ENCODE measurements at regions not wholly inside any gene's neighbourhood (a gene's known extent, or its start where the extent isn't known, plus 50 kb on each side); places are given as distances from the start of the nearest gene placed in this dataset.

GRCh38 chr15:95684126-95684525, 646.4 kb upstream of the NR2F2 start:
- Histone ChIP-seq H3K79me2 (ENCODE audit: control insufficient read depth, insufficient read depth, low read length) (no peaks in the 10 kb centered on the region), H4K20me1 (ENCODE audit: control insufficient read depth, extremely low read depth, insufficient read depth, low read length) (no peaks in the 10 kb centered on the region), H3K36me3 (ENCODE audit: control insufficient read depth, insufficient read depth, low read length) (no peaks in the 10 kb centered on the region), H3K9ac (ENCODE audit: insufficient read depth, low read length) (no peak overlapping the region), H3K27me3 (ENCODE audit: control insufficient read depth, insufficient read depth, low read length) (no peaks in the 10 kb centered on the region), H3K4me1 (ENCODE audit: control insufficient read depth, extremely low read depth, insufficient read depth, low read length) (no peaks in the 10 kb centered on the region), H3K27ac (ENCODE audit: insufficient read depth, low read length) (no peak overlapping the region), H3K4me3 (replicated peaks in 1 of 4; ENCODE audit: control extremely low read depth in 1 of 4, insufficient read depth in 1 of 4, low read depth in 3 of 4, low read length in 4 of 4) (no peak overlapping the region), H3K9me3 (ENCODE audit: control insufficient read depth, insufficient read depth, low read depth, low read length) (no peaks in the 10 kb centered on the region), H2AFZ (ENCODE audit: low read length) (no peak overlapping the region), H3K4me2 (ENCODE audit: extremely low read depth, insufficient read depth, low read length) (no peak overlapping the region)
- DNase-seq (ENCODE audit: low read depth in 2 of 2), result no peak
- no peak for TF ChIP-seq EZH2 (IDR thresholded peaks at IDR 0.05; ENCODE audit: low read length, missing control alignments)
- TF ChIP-seq, protein P1, sequence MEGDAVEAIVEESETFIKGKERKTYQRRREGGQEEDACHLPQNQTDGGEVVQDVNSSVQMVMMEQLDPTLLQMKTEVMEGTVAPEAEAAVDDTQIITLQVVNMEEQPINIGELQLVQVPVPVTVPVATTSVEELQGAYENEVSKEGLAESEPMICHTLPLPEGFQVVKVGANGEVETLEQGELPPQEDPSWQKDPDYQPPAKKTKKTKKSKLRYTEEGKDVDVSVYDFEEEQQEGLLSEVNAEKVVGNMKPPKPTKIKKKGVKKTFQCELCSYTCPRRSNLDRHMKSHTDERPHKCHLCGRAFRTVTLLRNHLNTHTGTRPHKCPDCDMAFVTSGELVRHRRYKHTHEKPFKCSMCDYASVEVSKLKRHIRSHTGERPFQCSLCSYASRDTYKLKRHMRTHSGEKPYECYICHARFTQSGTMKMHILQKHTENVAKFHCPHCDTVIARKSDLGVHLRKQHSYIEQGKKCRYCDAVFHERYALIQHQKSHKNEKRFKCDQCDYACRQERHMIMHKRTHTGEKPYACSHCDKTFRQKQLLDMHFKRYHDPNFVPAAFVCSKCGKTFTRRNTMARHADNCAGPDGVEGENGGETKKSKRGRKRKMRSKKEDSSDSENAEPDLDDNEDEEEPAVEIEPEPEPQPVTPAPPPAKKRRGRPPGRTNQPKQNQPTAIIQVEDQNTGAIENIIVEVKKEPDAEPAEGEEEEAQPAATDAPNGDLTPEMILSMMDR (conservative IDR thresholded peaks at IDR 0.05 in 1 of 2, IDR thresholded peaks at IDR 0.05 in 1 of 2; ENCODE audit: low read depth in 1 of 2, low read length in 2 of 2), result no peak

- H3K27ac ChIP-seq (ENCODE audit: insufficient read depth, low read length), result no peak overlapping the region
- no peak for TF ChIP-seq EZH2 (IDR thresholded peaks at IDR 0.05; ENCODE audit: low read length, missing control alignments)
- TF ChIP-seq, protein P1 (conservative IDR thresholded peaks at IDR 0.05 in 1 of 2, IDR thresholded peaks at IDR 0.05 in 1 of 2; ENCODE audit: low read depth in 1 of 2, low read length in 2 of 2), result no peak
- no peak overlapping the region for H3K9ac ChIP-seq (ENCODE audit: insufficient read depth, low read length)
- peak; percentile 87 to 90 for DNase-seq (ENCODE audit: low read depth in 2 of 2)
- no peak overlapping the region for H3K4me3 ChIP-seq (replicated peaks in 1 of 4; ENCODE audit: control extremely low read depth in 1 of 4, insufficient read depth in 1 of 4, low read depth in 3 of 4, low read length in 4 of 4)
- no peaks in the 10 kb centered on the region for H4K20me1 ChIP-seq (ENCODE audit: control insufficient read depth, extremely low read depth, insufficient read depth, low read length)
- H3K36me3 ChIP-seq (ENCODE audit: control insufficient read depth, insufficient read depth, low read length), result no peaks in the 10 kb centered on the region
- H3K4me2 ChIP-seq (ENCODE audit: extremely low read depth, insufficient read depth, low read length), result no peak overlapping the region
- no peak overlapping the region for H2AFZ ChIP-seq (ENCODE audit: low read length)
- H3K79me2 ChIP-seq (ENCODE audit: control insufficient read depth, insufficient read depth, low read length), result no peaks in the 10 kb centered on the region
- no peaks in the 10 kb centered on the region for H3K27me3 ChIP-seq (ENCODE audit: control insufficient read depth, insufficient read depth, low read length)
- H3K9me3 ChIP-seq (ENCODE audit: control insufficient read depth, insufficient read depth, low read depth, low read length), result no peaks in the 10 kb centered on the region
- H3K4me1 ChIP-seq (ENCODE audit: control insufficient read depth, extremely low read depth, insufficient read depth, low read length), result no peaks in the 10 kb centered on the region
Observed at GRCh38 chr15:95684693-95685115, 645.8 kb upstream of the NR2F2 start.

GRCh38 chr15:95687061-95687460, 643.4 kb upstream of the NR2F2 start:
- Histone ChIP-seq H3K79me2 (ENCODE audit: control insufficient read depth, insufficient read depth, low read length) (no peaks in the 10 kb centered on the region), H2AFZ (ENCODE audit: low read length) (no peak overlapping the region), H3K9ac (ENCODE audit: insufficient read depth, low read length) (no peak overlapping the region), H4K20me1 (ENCODE audit: control insufficient read depth, extremely low read depth, insufficient read depth, low read length) (no peaks in the 10 kb centered on the region), H3K27me3 (ENCODE audit: control insufficient read depth, insufficient read depth, low read length) (no peaks in the 10 kb centered on the region), H3K4me1 (ENCODE audit: control insufficient read depth, extremely low read depth, insufficient read depth, low read length) (no peaks in the 10 kb centered on the region), H3K36me3 (ENCODE audit: control insufficient read depth, insufficient read depth, low read length) (no peaks in the 10 kb centered on the region), H3K9me3 (ENCODE audit: control insufficient read depth, insufficient read depth, low read depth, low read length) (no peaks in the 10 kb centered on the region), H3K4me2 (ENCODE audit: extremely low read depth, insufficient read depth, low read length) (no peak overlapping the region), H3K4me3 (replicated peaks in 1 of 4; ENCODE audit: control extremely low read depth in 1 of 4, insufficient read depth in 1 of 4, low read depth in 3 of 4, low read length in 4 of 4) (no peak overlapping the region), H3K27ac (ENCODE audit: insufficient read depth, low read length) (no peak overlapping the region)
- TF ChIP-seq EZH2 (IDR thresholded peaks at IDR 0.05; ENCODE audit: low read length, missing control alignments), result no peak
- TF ChIP-seq, protein P1 (conservative IDR thresholded peaks at IDR 0.05 in 1 of 2, IDR thresholded peaks at IDR 0.05 in 1 of 2; ENCODE audit: low read depth in 1 of 2, low read length in 2 of 2), result no peak
- no peak for DNase-seq (ENCODE audit: low read depth in 2 of 2)

Measured in fibroblast of lung (primary cell).